Keratinocyte (primary cell): ENCODE measurements at regions not wholly inside any gene's neighbourhood (a gene's known extent, or its start where the extent isn't known, plus 50 kb on each side); places are given as distances from the start of the nearest gene placed in this dataset.

Experiments
- DNase-seq: peaks from one replicate; pipeline ENCODE4 v3.0.0-alpha.2; 2011; ENCODE audit warnings: low read depth, missing footprints, low spot score
- FAIRE-seq: peaks from 2 replicates; lab custom pipeline; 2011; peaks lifted over from hg19 to GRCh38; lab: Jason Lieb, UNC
- H2AFZ ChIP-seq: 2 replicates; pipeline ENCODE4 v1.6.0; 2012; ENCODE audit warnings: low read length, control low read depth, inconsistent platforms; ENCODE audit not compliant: control insufficient read depth
- H3K27ac ChIP-seq: 2 replicates; pipeline ENCODE4 v1.5.1; 2011; ENCODE audit warnings: low read length; ENCODE audit not compliant: control insufficient read depth, insufficient read depth
- H3K27me3 ChIP-seq: 3 replicates; pipeline ENCODE4 v1.6.0; 2011; ENCODE audit warnings: low read length; ENCODE audit not compliant: control insufficient read depth, insufficient read depth; ENCODE audit errors: extremely low read depth
- H3K36me3 ChIP-seq, 2 experiments: 2 replicates in 1 of 2; 3 replicates in 1 of 2; pipeline ENCODE4 v1.5.1; 2011; ENCODE audit warnings: low read length in 2 of 2, mild to moderate bottlenecking in 1 of 2; ENCODE audit not compliant: control insufficient read depth in 2 of 2, insufficient read depth in 2 of 2; ENCODE audit errors: extremely low read depth in 1 of 2
- H3K4me1 ChIP-seq: 3 replicates; pipeline ENCODE4 v1.5.1; 2011; ENCODE audit warnings: low read length; ENCODE audit not compliant: control insufficient read depth, insufficient read depth; ENCODE audit errors: extremely low read depth
- H3K4me2 ChIP-seq: 3 replicates; pipeline ENCODE4 v1.6.0; 2011; ENCODE audit warnings: low read depth, low read length; ENCODE audit not compliant: control insufficient read depth, insufficient read depth; ENCODE audit errors: extremely low read depth
- H3K4me3 ChIP-seq, 3 experiments: fragments of 200-600 bp in 1 of 3; sonication (generic) in 1 of 3; 2 replicates in 2 of 3; 3 replicates in 1 of 3; pipeline ENCODE4 v1.5.1; 2011 to 2016; ENCODE audit warnings: low read length in 3 of 3, mild to moderate bottlenecking in 3 of 3, control low read depth in 2 of 3, inconsistent platforms in 1 of 3, low read depth in 1 of 3, mixed read lengths in 1 of 3, mixed run types in 1 of 3, moderate library complexity in 1 of 3; ENCODE audit not compliant: control insufficient read depth in 2 of 3, insufficient read depth in 2 of 3; ENCODE audit errors: extremely low read depth in 1 of 3
- H3K79me2 ChIP-seq: 2 replicates; pipeline ENCODE4 v1.6.0; 2012; ENCODE audit warnings: low read length; ENCODE audit not compliant: control insufficient read depth, insufficient read depth
- H3K9ac ChIP-seq: 3 replicates; pipeline ENCODE4 v1.6.0; 2011; ENCODE audit warnings: low read length; ENCODE audit not compliant: control insufficient read depth, insufficient read depth; ENCODE audit errors: extremely low read depth
- H3K9me1 ChIP-seq: 3 replicates; pipeline ENCODE4 v1.6.0; 2011; ENCODE audit warnings: low read length; ENCODE audit not compliant: control insufficient read depth, insufficient read depth; ENCODE audit errors: extremely low read depth
- H3K9me3 ChIP-seq: 2 replicates; pipeline ENCODE4 v1.5.1; 2012; ENCODE audit warnings: low read depth, low read length; ENCODE audit not compliant: control insufficient read depth
- H4K20me1 ChIP-seq: 3 replicates; pipeline ENCODE4 v1.6.0; 2011; ENCODE audit warnings: low read length; ENCODE audit not compliant: control insufficient read depth, insufficient read depth; ENCODE audit errors: extremely low read depth
- EZH2 ChIP-seq: IDR thresholded peaks from one replicate; pipeline ENCODE4 v1.6.1; 2012; ENCODE audit warnings: inconsistent platforms, mild to moderate bottlenecking, low read length, moderate library complexity
- dilution Hi-C: fragments of 300-500 bp; cut with MboI; formaldehyde crosslinking; loops from one replicate; pipeline ENCODE4 v1.7.0; 2020; ENCODE audit warnings: low sequenced_read_pairs; ENCODE audit not compliant: extremely low pct_ligation_motif_present
- TF ChIP-seq, protein P1 (sequence below), 3 experiments: IDR thresholded peaks in 1 of 3; conservative IDR thresholded peaks in 1 of 3; optimal IDR thresholded peaks in 1 of 3; 2 replicates in 2 of 3; 3 replicates in 1 of 3; pipeline versions ENCODE3 to v1.5.1; 2011; ENCODE audit warnings: low read length in 3 of 3, mild to moderate bottlenecking in 3 of 3, moderate library complexity in 2 of 3, control low read depth in 1 of 3, inconsistent platforms in 1 of 3; ENCODE audit not compliant: insufficient read depth in 2 of 3; ENCODE audit errors: extremely low read depth in 1 of 3

DNA sequence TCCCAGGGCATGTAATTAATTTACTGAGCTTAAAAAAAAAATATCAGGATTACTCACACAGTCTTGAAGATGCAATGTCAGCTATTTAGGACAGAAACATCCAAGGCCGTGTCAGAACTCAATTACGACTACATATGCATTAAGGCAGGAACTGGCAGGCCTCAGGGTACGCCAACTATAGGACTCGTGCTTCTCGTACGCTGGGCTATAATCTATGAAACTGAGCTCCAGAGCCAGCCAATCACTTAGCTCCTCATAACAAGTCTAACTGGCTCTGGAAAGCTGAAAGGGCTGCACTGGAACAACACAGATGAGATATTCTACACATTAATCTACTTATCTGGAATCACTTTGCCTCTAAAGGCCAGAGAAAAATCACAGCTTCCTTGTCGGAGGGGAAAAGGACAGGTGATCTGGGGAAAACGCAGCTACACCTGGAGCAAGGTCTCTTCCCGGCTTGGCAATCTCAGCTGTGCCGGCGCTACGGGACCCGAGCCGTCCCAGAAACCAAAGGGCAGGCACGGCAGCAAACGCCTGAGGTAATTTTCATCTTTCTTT, 212.0 kb downstream of the DEPDC1B start:
- H3K79me2 ChIP-seq: no peaks in the 10 kb centered on the region
- DNase-seq (peak; percentile 32), FAIRE-seq (peak; percentile 92)
- peak overlapping the region; percentile 53 for H3K27ac ChIP-seq
- TF ChIP-seq EZH2: no peak
- TF ChIP-seq, protein P1, sequence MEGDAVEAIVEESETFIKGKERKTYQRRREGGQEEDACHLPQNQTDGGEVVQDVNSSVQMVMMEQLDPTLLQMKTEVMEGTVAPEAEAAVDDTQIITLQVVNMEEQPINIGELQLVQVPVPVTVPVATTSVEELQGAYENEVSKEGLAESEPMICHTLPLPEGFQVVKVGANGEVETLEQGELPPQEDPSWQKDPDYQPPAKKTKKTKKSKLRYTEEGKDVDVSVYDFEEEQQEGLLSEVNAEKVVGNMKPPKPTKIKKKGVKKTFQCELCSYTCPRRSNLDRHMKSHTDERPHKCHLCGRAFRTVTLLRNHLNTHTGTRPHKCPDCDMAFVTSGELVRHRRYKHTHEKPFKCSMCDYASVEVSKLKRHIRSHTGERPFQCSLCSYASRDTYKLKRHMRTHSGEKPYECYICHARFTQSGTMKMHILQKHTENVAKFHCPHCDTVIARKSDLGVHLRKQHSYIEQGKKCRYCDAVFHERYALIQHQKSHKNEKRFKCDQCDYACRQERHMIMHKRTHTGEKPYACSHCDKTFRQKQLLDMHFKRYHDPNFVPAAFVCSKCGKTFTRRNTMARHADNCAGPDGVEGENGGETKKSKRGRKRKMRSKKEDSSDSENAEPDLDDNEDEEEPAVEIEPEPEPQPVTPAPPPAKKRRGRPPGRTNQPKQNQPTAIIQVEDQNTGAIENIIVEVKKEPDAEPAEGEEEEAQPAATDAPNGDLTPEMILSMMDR (optimal IDR thresholded peaks at IDR 0.05 in 1 of 3, IDR thresholded peaks at IDR 0.05 in 1 of 3, conservative IDR thresholded peaks at IDR 0.05 in 1 of 3; ENCODE audit: extremely low read depth in 1 of 3, insufficient read depth in 2 of 3, low read length in 3 of 3): no peak
- peak overlapping the region; percentile 57 for H3K9ac ChIP-seq
- peak overlapping the region; percentile 39 to 64 (median 49) for H3K4me3 ChIP-seq
- H4K20me1 ChIP-seq: no peaks in the 10 kb centered on the region
- dilution Hi-C loops: no loop called here
- no peaks in the 10 kb centered on the region for H3K9me3 ChIP-seq
- H3K9me1 ChIP-seq: no peaks in the 10 kb centered on the region
- H3K27me3 ChIP-seq: no peaks in the 10 kb centered on the region
- no peaks in the 10 kb centered on the region for H3K36me3 ChIP-seq
- peak overlapping the region; percentile 66 for H3K4me2 ChIP-seq
- H3K4me1 ChIP-seq: peaks cover 30% of the 10 kb centered on the region
- peak overlapping the region; percentile 71 for H2AFZ ChIP-seq

DNA sequence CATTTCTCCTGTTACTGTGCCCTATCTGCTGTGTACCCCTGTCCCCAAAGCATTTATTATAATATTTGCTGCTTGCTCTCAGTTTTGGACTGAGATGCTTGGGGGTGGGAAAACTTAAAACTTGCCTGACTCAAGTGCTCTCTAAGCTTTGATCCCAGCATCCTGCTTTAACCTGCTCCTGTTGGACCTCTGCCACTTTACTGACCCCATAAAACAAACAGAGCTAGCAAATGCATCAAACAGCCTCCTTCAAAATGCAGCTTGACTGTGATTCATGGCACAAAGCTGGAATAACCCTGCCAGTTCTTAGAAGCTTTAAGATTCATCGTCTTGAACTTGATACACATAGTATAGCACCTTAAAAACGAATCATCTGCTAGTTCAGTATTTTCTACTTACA, 212.5 kb downstream of the DEPDC1B start:
- H2AFZ ChIP-seq: no peak overlapping the region
- peak overlapping the region; percentile 53 for H3K27ac ChIP-seq
- peak overlapping the region; percentile 66 for H3K4me2 ChIP-seq
- no peaks in the 10 kb centered on the region for H4K20me1 ChIP-seq
- TF ChIP-seq, protein P1 (optimal IDR thresholded peaks at IDR 0.05 in 1 of 3, IDR thresholded peaks at IDR 0.05 in 1 of 3, conservative IDR thresholded peaks at IDR 0.05 in 1 of 3; ENCODE audit: extremely low read depth in 1 of 3, insufficient read depth in 2 of 3, low read length in 3 of 3): no peak
- TF ChIP-seq EZH2: no peak
- H3K9ac ChIP-seq: peak overlapping the region; percentile 57
- no peaks in the 10 kb centered on the region for H3K9me3 ChIP-seq
- DNase-seq (no peak), FAIRE-seq (no peak)
- H3K79me2 ChIP-seq: no peaks in the 10 kb centered on the region
- H3K27me3 ChIP-seq: no peaks in the 10 kb centered on the region
- H3K36me3 ChIP-seq: no peaks in the 10 kb centered on the region
- no peak overlapping the region for H3K4me3 ChIP-seq
- no peaks in the 10 kb centered on the region for H3K9me1 ChIP-seq
- H3K4me1 ChIP-seq: peaks cover 27% of the 10 kb centered on the region
- dilution Hi-C loops: no loop called here
